Gastrocnemius medialis (tissue), 4 donors: ENCODE measurements at regions not wholly inside any gene's neighbourhood (a gene's known extent, or its start where the extent isn't known, plus 50 kb on each side); places are given as distances from the start of the nearest gene placed in this dataset.
"Not testable (repeated sequence)": the region's sequence is repeated elsewhere in the genome, so short reads cannot be mapped to it uniquely, and the experiment has no call there.

ENCODE experiments used
- ATAC-seq, 2 donors: fragments of 150-250 bp; one replicate each; pipeline ENCODE4 v1.9.1; 2016
- DNase-seq, 2 donors: peaks; one replicate each; pipeline ENCODE4 v3.0.0-alpha.2; 2019
- H3K27ac ChIP-seq, 4 donors: fragments of 200-600 bp; sonication (generic); 1 replicate in 1 of 4; 2 replicates in 3 of 4; pipeline ENCODE4 v1.5.1; 2016 to 2018; ENCODE audit warnings: mild to moderate bottlenecking in 2 of 4, moderate library complexity in 1 of 4
- H3K27me3 ChIP-seq, 3 donors: fragments of 200-600 bp; sonication (generic) in 2 of 3; 1 replicate in 1 of 3; 2 replicates in 2 of 3; pipeline versions ENCODE4 v1.5.1 to v1.6.0; 2016 to 2019; ENCODE audit warnings: mild to moderate bottlenecking in 1 of 3, moderate library complexity in 1 of 3
- H3K36me3 ChIP-seq, 2 donors: fragments of 200-600 bp; sonication (generic) in 1 of 2; one replicate each; pipeline ENCODE4 v1.5.1; 2017 to 2018
- H3K4me1 ChIP-seq, 2 donors: fragments of 200-600 bp; sonication (generic) in 1 of 2; one replicate each; pipeline ENCODE4 v1.5.1; 2016 to 2017; ENCODE audit warnings: mild to moderate bottlenecking in 2 of 2
- H3K4me3 ChIP-seq, 4 donors: fragments of 200-600 bp; sonication (generic) in 3 of 4; 1 replicate in 1 of 4; 2 replicates in 3 of 4; pipeline ENCODE4 v1.5.1; 2016 to 2019; ENCODE audit warnings: mild to moderate bottlenecking in 2 of 4
- H3K9me3 ChIP-seq, 3 donors: fragments of 200-600 bp; sonication (generic) in 2 of 3; 1 replicate in 1 of 3; 2 replicates in 2 of 3; pipeline ENCODE4 v1.5.1; 2016 to 2019
- POLR2A ChIP-seq, 2 donors: fragments of 450-650 bp; IDR thresholded peaks; one replicate each; pipeline ENCODE4 v1.6.1; 2017; ENCODE audit warnings: antibody characterized with exemption in 2 of 2, mild to moderate bottlenecking in 2 of 2, moderate library complexity in 2 of 2
- in situ Hi-C, 4 donors: fragments of 200-750 bp; cut with MboI; loops; one replicate each; pipeline versions ENCODE4 v1.15.0 to v1.8.0; 2017; ENCODE audit warnings: low sequenced_read_pairs in 4 of 4
- intact Hi-C: fragments of 100-400 bp; cut with DNase I; formaldehyde crosslinking; loops from one replicate; pipeline ENCODE4 v1.15.1; 2023; ENCODE audit warnings: low total_unique reads
- TF ChIP-seq, protein P1 (sequence below), 5 experiments: fragments of 450-650 bp in 3 of 5; fragments of 200-600 bp in 2 of 5; sonication (generic) in 2 of 5; IDR thresholded peaks in 4 of 5; conservative IDR thresholded peaks in 1 of 5; 1 replicate in 4 of 5; 2 replicates in 1 of 5; pipeline ENCODE4 v1.5.1; 2016 to 2019; ENCODE audit warnings: antibody characterized with exemption in 5 of 5, mild to moderate bottlenecking in 3 of 5, moderate library complexity in 3 of 5

DNA sequence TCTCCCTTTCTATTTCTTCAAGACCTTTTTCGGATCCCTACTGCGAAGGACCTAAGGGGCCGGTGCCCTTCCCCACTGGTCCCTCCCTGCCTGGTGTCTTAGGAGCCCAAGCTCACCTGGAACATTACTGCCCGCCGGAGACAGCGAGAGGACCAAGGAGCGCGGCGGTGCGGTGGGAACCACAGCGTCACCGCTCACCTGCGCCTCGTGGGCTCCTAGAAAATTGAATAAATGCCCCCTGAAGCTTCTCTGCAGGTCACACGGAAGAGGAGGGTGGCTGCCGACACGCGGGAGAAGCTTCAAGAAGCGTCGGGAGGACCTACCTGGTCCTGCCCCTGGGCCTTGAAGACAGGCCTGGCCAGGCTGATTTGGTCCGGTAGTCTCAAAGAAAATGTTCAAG lies 65.2 kb downstream of the PPIAL4A start:
- Histone ChIP-seq H3K9me3 (no peaks in the 10 kb centered on the region), H3K27ac (no peak overlapping the region), H3K4me3 (no peak overlapping the region), H3K4me1 (no peaks in the 10 kb centered on the region), H3K27me3 (no peaks in the 10 kb centered on the region), H3K36me3 (no peaks in the 10 kb centered on the region)
- ATAC-seq (no peak), DNase-seq (no peak)
- in situ Hi-C loops (no loop called here), intact Hi-C loops (no loop called here)
- TF ChIP-seq, protein P1, sequence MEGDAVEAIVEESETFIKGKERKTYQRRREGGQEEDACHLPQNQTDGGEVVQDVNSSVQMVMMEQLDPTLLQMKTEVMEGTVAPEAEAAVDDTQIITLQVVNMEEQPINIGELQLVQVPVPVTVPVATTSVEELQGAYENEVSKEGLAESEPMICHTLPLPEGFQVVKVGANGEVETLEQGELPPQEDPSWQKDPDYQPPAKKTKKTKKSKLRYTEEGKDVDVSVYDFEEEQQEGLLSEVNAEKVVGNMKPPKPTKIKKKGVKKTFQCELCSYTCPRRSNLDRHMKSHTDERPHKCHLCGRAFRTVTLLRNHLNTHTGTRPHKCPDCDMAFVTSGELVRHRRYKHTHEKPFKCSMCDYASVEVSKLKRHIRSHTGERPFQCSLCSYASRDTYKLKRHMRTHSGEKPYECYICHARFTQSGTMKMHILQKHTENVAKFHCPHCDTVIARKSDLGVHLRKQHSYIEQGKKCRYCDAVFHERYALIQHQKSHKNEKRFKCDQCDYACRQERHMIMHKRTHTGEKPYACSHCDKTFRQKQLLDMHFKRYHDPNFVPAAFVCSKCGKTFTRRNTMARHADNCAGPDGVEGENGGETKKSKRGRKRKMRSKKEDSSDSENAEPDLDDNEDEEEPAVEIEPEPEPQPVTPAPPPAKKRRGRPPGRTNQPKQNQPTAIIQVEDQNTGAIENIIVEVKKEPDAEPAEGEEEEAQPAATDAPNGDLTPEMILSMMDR (IDR thresholded peaks at IDR 0.05 in 4 of 5, conservative IDR thresholded peaks at IDR 0.05 in 1 of 5): no peak
- TF ChIP-seq POLR2A (IDR thresholded peaks at IDR 0.05): no peak

DNA sequence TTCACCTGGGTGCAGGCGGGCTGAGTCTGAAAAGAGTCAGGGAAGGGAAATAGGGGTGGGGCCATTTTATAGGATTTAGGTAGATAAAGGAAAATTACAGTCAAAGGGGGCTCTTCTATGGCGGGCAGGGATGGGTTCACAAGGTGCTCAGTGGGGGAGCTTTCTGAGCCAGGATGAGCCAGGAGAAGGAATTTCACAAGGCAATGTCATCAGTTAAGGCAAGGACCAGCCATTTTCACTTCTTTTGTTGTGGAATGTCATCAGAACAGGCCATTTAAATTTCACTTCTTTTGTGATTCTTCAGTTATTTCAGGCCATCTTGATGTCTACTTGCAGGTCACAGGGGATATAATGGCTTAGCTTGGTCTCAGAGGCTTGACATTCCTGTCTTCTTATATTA lies 66.4 kb downstream of the PPIAL4A start:
- ATAC-seq, H3K4me1 ChIP-seq, intact Hi-C loops: not testable (repeated sequence)

DNA sequence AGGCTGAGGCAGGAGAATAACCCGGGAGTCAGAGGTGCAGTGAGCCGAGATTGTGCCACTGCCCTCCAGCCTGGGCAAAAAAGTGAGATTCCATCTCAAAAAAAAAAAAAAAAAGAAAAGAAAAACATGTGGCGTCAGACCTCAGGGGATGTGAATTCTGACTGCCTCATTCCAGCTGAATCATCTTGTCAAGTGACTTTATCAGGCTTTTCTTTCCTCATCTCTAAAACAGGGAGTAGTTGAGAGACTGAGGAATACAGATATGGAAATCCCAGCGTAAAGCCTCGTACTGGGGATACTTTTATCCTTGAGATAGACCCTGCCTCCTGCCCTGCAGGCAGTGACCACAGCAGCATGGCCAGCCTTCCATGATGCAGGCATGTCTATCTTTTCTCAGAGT lies 76.4 kb downstream of the PPIAL4A start:
- intact Hi-C loops, H3K9me3 ChIP-seq, ATAC-seq, in situ Hi-C loops, H3K4me3 ChIP-seq, H3K27ac ChIP-seq, H3K27me3 ChIP-seq, H3K36me3 ChIP-seq, DNase-seq, H3K4me1 ChIP-seq: not testable (repeated sequence)

More for the DNA sequence above, 66.4 kb downstream of the PPIAL4A start:
- in situ Hi-C loops, H3K27me3 ChIP-seq, H3K4me3 ChIP-seq, H3K9me3 ChIP-seq, H3K27ac ChIP-seq, DNase-seq, H3K36me3 ChIP-seq: not testable (repeated sequence)

DNA sequence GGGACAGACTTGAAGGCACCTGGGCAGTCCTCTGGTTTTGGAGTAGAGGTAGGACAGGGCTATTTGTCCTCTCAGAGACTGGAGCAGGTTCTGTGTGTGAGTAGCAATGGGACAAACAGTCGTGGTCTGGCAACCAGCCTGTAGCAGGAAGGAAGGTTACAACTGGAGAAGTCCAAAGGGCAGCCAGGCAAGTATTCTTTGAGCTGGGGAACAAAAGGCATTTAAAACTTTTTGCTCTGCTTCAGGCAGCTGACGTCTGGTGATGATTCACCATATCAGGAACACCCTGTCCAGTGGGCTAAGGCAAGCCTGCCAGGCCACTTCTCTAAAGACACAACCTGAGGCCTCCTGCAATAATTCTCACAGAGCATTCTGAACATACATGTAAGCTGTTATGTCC lies 83.3 kb downstream of the PPIAL4A start:
- in situ Hi-C loops, H3K4me3 ChIP-seq, H3K9me3 ChIP-seq, H3K4me1 ChIP-seq, H3K27me3 ChIP-seq, H3K36me3 ChIP-seq, H3K27ac ChIP-seq, intact Hi-C loops: not testable (repeated sequence)
- ATAC-seq (peak; percentile 53 to 73), DNase-seq (peak in 1 of 2 donors; percentile 20)

DNA sequence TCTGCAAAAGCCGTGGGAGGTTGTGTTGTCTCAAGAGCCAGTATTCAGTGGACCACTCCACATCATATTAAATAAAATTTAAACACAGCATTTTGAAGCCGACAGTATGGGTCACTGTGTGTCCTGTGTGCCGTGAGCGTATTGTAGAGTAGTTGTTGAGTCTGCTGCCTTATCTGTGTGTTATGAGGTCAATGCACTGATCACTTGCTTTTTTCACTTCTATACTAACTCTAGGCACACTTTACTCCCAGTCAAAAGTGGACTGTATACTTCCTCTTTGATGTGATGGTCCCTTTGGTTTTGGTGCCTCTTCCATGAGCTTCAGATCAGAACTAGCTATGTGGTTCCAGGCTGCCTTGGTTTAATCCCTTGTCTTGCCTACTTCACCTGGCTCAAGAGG lies 84.3 kb downstream of the PPIAL4A start:
- H3K9me3 ChIP-seq, H3K4me3 ChIP-seq, DNase-seq, in situ Hi-C loops, intact Hi-C loops, H3K27ac ChIP-seq, H3K36me3 ChIP-seq, H3K27me3 ChIP-seq, H3K4me1 ChIP-seq, ATAC-seq: not testable (repeated sequence)

DNA sequence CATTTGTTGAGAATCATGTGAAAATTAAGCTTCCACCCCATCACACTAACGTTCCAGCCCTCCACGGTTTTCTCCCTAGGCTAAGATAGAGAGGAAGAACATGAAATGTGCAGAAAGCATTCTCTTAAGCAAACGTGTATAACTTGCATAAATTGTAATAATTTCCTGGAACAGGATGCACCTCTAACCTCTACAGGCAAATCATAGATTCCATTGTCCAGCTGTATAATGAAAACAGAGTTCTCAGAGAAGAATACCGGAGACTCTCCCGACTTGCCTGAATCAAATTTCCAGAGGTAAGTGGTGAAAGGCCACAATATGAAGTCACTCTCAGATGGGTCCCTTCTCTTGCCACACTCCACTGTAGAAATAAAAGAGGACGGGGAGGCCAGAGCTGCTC lies 87.7 kb downstream of the PPIAL4A start:
- H3K27ac ChIP-seq, H3K36me3 ChIP-seq, H3K4me3 ChIP-seq, H3K27me3 ChIP-seq, intact Hi-C loops, H3K9me3 ChIP-seq, H3K4me1 ChIP-seq, ATAC-seq, in situ Hi-C loops, DNase-seq: not testable (repeated sequence)

DNA sequence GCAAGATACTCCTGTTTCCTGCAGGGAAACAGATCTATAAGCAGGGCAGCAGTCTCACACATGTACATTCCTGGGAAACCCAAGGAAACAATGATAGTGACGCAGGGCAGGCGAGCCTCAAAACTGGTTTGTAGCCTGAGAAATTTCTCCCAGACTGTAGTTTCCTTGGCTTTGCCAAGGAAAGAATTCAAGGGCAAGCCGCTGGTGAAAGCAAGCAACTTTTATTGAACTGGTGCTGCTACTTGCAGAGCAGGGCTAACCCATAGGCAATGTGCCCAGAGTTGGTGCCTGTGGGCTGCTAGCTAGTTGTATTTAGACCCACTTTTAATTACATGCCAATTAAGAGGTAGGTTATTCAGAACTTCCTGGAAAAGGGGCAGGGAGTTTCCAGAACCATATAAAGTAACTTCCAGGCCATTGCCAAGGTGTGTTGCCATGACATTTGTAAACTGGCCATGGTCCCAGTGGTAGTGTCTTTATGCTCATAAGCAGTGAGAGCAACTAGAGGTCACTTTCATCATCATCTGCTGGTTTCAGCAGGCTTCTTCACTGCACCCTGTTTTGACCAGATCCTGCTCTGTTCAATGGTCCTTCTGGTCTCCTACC lies 92.0 kb downstream of the PPIAL4A start:
- H3K9me3 ChIP-seq, H3K4me3 ChIP-seq, ATAC-seq, H3K27me3 ChIP-seq, in situ Hi-C loops, intact Hi-C loops, H3K36me3 ChIP-seq, H3K27ac ChIP-seq, H3K4me1 ChIP-seq, DNase-seq: not testable (repeated sequence)

DNA sequence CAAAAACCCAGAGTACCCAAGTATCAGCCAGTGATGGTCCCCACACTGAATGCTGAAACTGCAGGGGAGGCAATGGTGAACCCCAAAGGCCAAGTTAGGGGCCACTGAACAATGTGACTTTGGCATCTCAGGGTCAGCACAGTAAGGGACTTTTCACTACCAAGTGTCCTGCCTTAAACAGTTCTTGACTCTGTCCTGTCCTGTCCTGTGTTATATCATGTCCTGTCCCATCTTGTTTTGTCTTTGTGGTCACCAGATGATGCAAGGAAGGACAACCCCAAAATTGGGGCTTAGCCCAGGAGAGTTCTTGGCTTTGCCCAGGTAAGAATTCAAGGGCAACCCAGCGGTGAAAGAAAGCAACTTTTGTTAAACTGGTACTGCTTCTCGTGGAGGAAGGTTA lies 105.0 kb downstream of the PPIAL4A start:
- H3K9me3 ChIP-seq, H3K4me1 ChIP-seq, intact Hi-C loops, H3K4me3 ChIP-seq, DNase-seq, ATAC-seq, H3K27me3 ChIP-seq, H3K27ac ChIP-seq, H3K36me3 ChIP-seq, in situ Hi-C loops: not testable (repeated sequence)

DNA sequence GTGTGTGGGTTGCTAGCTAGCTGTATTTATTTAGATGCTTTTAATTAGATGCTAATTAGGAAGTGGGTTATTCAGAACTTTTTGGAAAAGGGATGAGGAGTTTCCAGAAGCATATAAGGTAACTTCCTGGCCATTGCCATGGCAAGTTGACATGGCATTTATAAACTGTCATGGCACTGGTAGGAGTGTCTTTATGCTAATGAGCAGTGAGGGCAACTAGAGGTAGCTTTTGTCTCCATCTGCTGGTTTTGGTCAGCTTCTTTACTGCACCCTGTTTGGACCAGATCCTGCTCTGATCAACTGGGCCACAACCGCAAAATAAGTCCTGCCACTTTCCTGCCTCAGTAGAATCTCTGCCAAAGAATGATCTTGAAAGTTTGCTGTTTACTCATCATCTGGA lies 105.5 kb downstream of the PPIAL4A start:
- DNase-seq, H3K27me3 ChIP-seq, H3K36me3 ChIP-seq, ATAC-seq, H3K4me1 ChIP-seq, H3K9me3 ChIP-seq, H3K27ac ChIP-seq, H3K4me3 ChIP-seq, intact Hi-C loops, in situ Hi-C loops: not testable (repeated sequence)

DNA sequence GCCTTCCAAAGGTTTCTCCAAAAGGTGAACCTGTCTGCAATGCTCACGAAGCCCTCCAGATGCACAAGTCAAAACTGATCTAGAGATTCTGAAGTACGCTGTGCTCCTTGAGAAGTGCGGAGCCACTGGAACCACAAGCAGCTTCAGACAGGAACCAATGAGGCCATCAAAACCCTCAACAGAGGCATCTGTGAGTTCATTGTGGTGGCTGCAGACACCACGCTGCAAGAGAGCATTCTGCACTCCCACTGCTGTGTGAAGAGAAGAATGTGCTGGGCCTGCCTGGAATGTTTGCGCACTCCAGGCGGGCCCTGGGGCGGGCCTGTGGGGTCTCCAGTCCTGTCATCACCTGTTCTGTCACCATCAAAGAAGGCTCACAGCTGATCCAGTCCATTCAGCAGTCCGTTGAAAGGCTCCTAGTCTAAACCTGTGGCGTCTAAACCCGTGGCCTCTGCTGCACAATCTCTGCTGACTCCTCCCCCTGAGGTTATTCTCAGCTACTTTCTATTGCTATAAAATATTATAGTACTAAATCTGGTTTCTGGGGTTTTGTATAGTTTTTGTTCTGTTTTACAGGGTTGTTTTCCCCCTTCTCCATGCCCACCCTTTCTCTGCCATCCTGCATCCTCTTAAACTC lies 111.6 kb downstream of the PPIAL4A start:
- intact Hi-C loops, H3K4me3 ChIP-seq, ATAC-seq, H3K9me3 ChIP-seq, H3K36me3 ChIP-seq, H3K4me1 ChIP-seq, in situ Hi-C loops, H3K27ac ChIP-seq, H3K27me3 ChIP-seq, DNase-seq: not testable (repeated sequence)

DNA sequence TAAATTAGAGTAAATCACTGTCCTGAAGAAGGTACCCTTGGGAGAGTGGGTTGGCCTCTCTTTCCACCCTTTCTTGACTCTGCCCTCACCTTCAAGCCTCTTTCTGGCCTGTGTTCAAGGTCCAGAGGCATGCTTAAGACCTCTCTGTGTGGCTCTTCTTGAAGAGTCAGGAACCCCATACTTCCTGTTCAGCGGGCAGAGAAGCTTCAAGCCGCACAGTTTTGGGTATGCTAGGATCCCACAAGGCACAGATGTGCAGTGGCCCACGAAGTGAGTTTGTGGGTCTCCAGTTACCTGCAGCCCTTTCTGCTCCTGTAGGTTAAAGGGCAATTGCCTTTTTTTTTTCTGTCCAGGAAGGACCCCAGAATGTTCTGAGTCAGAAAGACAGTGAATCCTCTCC lies 113.7 kb downstream of the PPIAL4A start:
- ATAC-seq, in situ Hi-C loops, H3K27ac ChIP-seq: not testable (repeated sequence)

More for the DNA sequence above, 113.7 kb downstream of the PPIAL4A start:
- peaks cover 0 to 14% (median 11%) of the 10 kb centered on the region in 3 donors for H3K27me3 ChIP-seq
- intact Hi-C loops, H3K36me3 ChIP-seq, DNase-seq, H3K9me3 ChIP-seq, H3K4me1 ChIP-seq, H3K4me3 ChIP-seq: not testable (repeated sequence)
